GM23248 (cell line): ENCODE measurements at regions not wholly inside any gene's neighbourhood (a gene's known extent, or its start where the extent isn't known, plus 50 kb on each side); places are given as distances from the start of the nearest gene placed in this dataset.

Source experiments
- DNase-seq: peaks from one replicate; pipeline ENCODE4 v3.0.0-alpha.2; 2015
- H2AFZ ChIP-seq: fragments of 200-600 bp; sonication (generic); 2 replicates; pipeline ENCODE4 v1.6.1; 2016; ENCODE audit warnings: antibody characterized with exemption
- H3F3A ChIP-seq: fragments of 200-600 bp; sonication (generic); 2 replicates; pipeline ENCODE4 v1.6.1; 2016; ENCODE audit warnings: mild to moderate bottlenecking, antibody characterized with exemption, mixed run types; ENCODE audit not compliant: insufficient read depth
- H3K27ac ChIP-seq: fragments of 200-600 bp; sonication (generic); 2 replicates; pipeline ENCODE4 v1.5.1; 2016; ENCODE audit warnings: mild to moderate bottlenecking
- H3K27me3 ChIP-seq: fragments of 200-600 bp; sonication (generic); replicated peaks from 2 replicates; pipeline ENCODE4 v1.6.1; 2016; ENCODE audit warnings: mild to moderate bottlenecking; ENCODE audit not compliant: insufficient read depth
- H3K36me3 ChIP-seq: fragments of 200-600 bp; sonication (generic); 2 replicates; pipeline ENCODE4 v1.6.1; 2016; ENCODE audit warnings: low read depth, mild to moderate bottlenecking
- H3K4me1 ChIP-seq: fragments of 200-600 bp; sonication (generic); 2 replicates; pipeline ENCODE4 v1.6.1; 2016; ENCODE audit warnings: mild to moderate bottlenecking; ENCODE audit not compliant: insufficient read depth
- H3K4me2 ChIP-seq: fragments of 200-600 bp; sonication (generic); one replicate; pipeline ENCODE4 v1.6.1; 2016; ENCODE audit warnings: mild to moderate bottlenecking; ENCODE audit not compliant: unreplicated experiment
- H3K4me3 ChIP-seq: fragments of 200-600 bp; sonication (generic); 2 replicates; pipeline ENCODE4 v1.5.1; 2016; ENCODE audit warnings: mild to moderate bottlenecking
- H3K79me2 ChIP-seq: fragments of 200-600 bp; sonication (generic); 2 replicates; pipeline ENCODE4 v1.6.1; 2016; ENCODE audit warnings: mild to moderate bottlenecking; ENCODE audit not compliant: insufficient read depth
- H3K9ac ChIP-seq: fragments of 200-600 bp; sonication (generic); 2 replicates; pipeline ENCODE4 v1.6.1; 2016; ENCODE audit warnings: mild to moderate bottlenecking
- H3K9me2 ChIP-seq: fragments of 200-600 bp; sonication (generic); 2 replicates; pipeline ENCODE4 v1.6.1; 2016; ENCODE audit warnings: mixed run types, mild to moderate bottlenecking, moderate library complexity; ENCODE audit not compliant: insufficient read depth
- H3K9me3 ChIP-seq: fragments of 200-600 bp; sonication (generic); one replicate; pipeline ENCODE4 v1.6.1; 2017; ENCODE audit warnings: low read depth
- H4K20me1 ChIP-seq: fragments of 200-600 bp; sonication (generic); 2 replicates; pipeline ENCODE4 v1.6.0; 2016; ENCODE audit not compliant: insufficient read depth
- EZH2 ChIP-seq: fragments of 200-600 bp; sonication (generic); IDR thresholded peaks from 2 replicates; pipeline ENCODE4 v1.6.1; 2018; ENCODE audit warnings: antibody characterized with exemption, mild to moderate bottlenecking; ENCODE audit not compliant: insufficient read depth, poor library complexity, severe bottlenecking
- EZH2phosphoT487 ChIP-seq: fragments of 200-600 bp; sonication (generic); IDR thresholded peaks from 2 replicates; pipeline ENCODE4 v1.6.1; 2018; ENCODE audit warnings: antibody characterized with exemption, moderate library complexity, mild to moderate bottlenecking, low read depth; ENCODE audit not compliant: insufficient read depth
- WGBS, 2 experiments: methylation state at CpG; one replicate each; pipeline ENCODE4 v1.1.6; 2015 to 2017; ENCODE audit warnings: low lambda C conversion rate in 2 of 2, low coverage in 1 of 2; ENCODE audit errors: missing lambda C conversion rate in 2 of 2; 5-methylcytosine and 5-hydroxymethylcytosine counted together
- in situ Hi-C: fragments of 300-500 bp; cut with MboI; formaldehyde crosslinking; loops from 2 replicates; pipeline ENCODE4 v1.15.0; 2020

DNA sequence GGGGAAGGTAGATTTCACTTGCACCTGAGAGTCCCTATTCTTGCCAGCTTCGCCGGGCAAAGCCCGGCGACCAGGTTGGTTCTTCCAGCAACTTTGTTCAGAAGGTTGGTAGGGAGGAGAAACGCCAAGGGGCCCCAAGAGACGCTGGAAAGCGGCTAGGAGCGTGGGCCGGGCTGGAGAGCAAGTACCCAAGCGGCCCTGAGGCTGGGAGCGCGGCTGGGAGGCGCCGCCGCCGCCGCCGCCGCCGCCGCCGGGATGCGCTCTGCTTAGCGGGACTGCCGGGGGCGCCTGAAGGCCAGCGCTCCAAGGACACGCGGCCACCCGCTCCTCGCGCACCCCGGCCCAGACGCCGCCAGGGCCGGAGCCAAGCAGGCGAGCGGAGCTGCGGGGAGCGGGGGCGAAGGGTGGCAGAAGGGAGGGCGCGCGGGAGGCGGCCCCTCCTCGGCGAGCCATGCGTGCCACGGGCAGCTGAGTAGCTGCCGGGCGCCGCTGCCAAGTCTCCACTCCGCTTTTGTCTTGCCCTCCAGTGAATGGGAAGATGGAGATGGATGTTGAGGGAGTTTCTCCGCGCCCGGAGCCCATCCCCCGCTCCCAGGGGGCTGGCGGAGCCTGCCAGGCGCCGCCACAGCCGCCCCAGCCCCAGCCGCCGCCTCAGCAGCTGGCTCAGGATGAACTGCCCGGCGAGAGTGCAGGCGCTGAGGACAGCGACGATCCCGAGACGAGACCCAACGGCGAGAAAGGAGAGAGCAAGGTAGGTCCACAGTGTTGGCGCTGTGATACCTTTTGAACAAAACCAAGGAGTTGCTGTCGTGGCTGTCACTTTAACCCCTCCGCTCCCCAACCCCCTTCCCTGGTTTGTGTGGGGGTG lies 227.4 kb upstream of the AZI2 start:
- no peaks in the 10 kb centered on the region for H3K4me1 ChIP-seq
- DNase-seq, result peak; percentile 69
- H3K27ac ChIP-seq, result no peak overlapping the region
- in situ Hi-C loops, result no loop called here
- H3K9me2 ChIP-seq, result no peaks in the 10 kb centered on the region
- peak overlapping the region; percentile 75 for H2AFZ ChIP-seq
- peak overlapping the region; percentile 35 for H3K9ac ChIP-seq
- no peak for TF ChIP-seq EZH2phosphoT487
- TF ChIP-seq EZH2, result no peak
- no peaks in the 10 kb centered on the region for H4K20me1 ChIP-seq
- no peaks in the 10 kb centered on the region for H3K36me3 ChIP-seq
- 1 to 2% methylated on average over 46 to 56 of the region's 75 CpGs for WGBS, 2 experiments
- no peaks in the 10 kb centered on the region for H3F3A ChIP-seq
- H3K4me3 ChIP-seq, result peak overlapping the region; percentile 69
- H3K4me2 ChIP-seq, result peak overlapping the region; percentile 86
- H3K79me2 ChIP-seq, result no peaks in the 10 kb centered on the region
- peaks cover 59% of the 10 kb centered on the region for H3K27me3 ChIP-seq
- H3K9me3 ChIP-seq, result no peaks in the 10 kb centered on the region

DNA sequence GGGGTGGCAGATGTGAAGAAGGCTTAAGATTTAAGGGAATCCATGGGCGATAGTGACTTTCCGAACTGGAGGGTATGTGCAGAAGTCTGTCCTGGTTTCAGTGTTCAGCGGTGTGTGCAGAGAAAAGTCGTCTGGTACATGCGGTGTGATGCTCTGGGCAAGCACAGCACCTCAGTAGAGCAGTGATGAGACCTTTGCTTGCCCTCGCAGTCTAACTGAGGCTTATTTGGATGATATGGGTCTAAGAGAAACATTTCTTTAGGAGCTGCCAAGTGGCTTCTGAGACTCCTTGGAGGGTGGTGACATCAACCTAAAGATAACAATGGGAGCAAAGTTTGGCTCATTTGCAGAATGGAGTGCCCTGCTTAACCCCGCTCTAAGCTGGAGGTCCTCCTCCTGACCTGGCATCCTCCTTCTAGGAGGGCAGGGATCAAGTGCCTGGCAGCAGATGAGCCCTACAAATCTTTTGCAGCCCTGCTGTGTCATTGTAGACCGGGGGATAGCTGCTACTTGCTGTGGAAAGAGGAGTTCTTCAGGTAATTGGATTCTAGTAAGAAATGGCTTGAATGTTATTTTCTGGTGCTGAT lies 228.1 kb upstream of the AZI2 start:
- no peaks in the 10 kb centered on the region for H4K20me1 ChIP-seq
- H3K27me3 ChIP-seq, result peaks cover 59% of the 10 kb centered on the region
- peak overlapping the region; percentile 69 for H3K4me3 ChIP-seq
- H3K9me3 ChIP-seq, result no peaks in the 10 kb centered on the region
- no peak for TF ChIP-seq EZH2phosphoT487
- peak; percentile 58 for TF ChIP-seq EZH2
- WGBS, 2 experiments, result 16 to 18% methylated on average over 8 of the region's 8 CpGs
- H3K27ac ChIP-seq, result no peak overlapping the region
- H3K9me2 ChIP-seq, result no peaks in the 10 kb centered on the region
- H3K36me3 ChIP-seq, result no peaks in the 10 kb centered on the region
- in situ Hi-C loops, result no loop called here
- no peaks in the 10 kb centered on the region for H3F3A ChIP-seq
- H2AFZ ChIP-seq, result peak overlapping the region; percentile 75
- peak overlapping the region; percentile 86 for H3K4me2 ChIP-seq
- peak overlapping the region; percentile 28 for H3K9ac ChIP-seq
- no peaks in the 10 kb centered on the region for H3K4me1 ChIP-seq
- DNase-seq, result peak; percentile 21
- no peaks in the 10 kb centered on the region for H3K79me2 ChIP-seq

DNA sequence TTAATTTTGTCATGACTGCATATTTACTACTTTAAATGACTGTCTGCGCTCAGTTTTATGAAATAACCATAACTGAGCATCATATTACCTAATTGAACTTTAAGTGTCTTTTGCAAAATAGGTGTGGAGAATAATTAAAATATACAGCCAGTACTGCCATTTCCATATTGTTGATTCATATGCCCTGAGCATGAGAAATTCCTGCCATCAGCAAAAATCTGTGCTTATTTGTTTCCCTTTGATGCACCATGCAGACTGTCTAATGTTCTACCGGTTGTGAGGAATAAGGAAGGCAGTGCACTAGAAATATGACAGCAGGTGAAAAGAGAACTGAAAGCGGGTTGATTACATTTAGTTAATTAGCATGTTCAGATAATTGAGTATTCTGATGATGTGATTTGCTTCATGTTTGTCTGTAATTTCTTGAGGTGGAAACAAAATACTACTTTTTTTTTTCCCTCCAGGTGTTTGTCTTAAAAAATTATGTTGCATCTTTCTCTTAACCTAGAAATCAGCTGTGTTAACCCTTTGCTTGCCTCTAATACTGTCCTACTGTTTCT lies 229.4 kb upstream of the AZI2 start:
- TF ChIP-seq EZH2 (no peak), EZH2phosphoT487 (no peak)
- no peaks in the 10 kb centered on the region for H4K20me1 ChIP-seq
- in situ Hi-C loops, result no loop called here
- H2AFZ ChIP-seq, result no peak overlapping the region
- H3K9ac ChIP-seq, result no peak overlapping the region
- H3K9me3 ChIP-seq, result no peaks in the 10 kb centered on the region
- 83% methylated on average over 3 of the region's 3 CpGs for WGBS, 2 experiments
- H3K36me3 ChIP-seq, result no peaks in the 10 kb centered on the region
- H3K27ac ChIP-seq, result no peak overlapping the region
- H3K4me1 ChIP-seq, result no peaks in the 10 kb centered on the region
- H3K4me3 ChIP-seq, result no peak overlapping the region
- H3F3A ChIP-seq, result no peaks in the 10 kb centered on the region
- H3K79me2 ChIP-seq, result no peaks in the 10 kb centered on the region
- H3K9me2 ChIP-seq, result no peaks in the 10 kb centered on the region
- no peak for DNase-seq
- H3K27me3 ChIP-seq, result peaks cover 58% of the 10 kb centered on the region
- H3K4me2 ChIP-seq, result no peak overlapping the region

DNA sequence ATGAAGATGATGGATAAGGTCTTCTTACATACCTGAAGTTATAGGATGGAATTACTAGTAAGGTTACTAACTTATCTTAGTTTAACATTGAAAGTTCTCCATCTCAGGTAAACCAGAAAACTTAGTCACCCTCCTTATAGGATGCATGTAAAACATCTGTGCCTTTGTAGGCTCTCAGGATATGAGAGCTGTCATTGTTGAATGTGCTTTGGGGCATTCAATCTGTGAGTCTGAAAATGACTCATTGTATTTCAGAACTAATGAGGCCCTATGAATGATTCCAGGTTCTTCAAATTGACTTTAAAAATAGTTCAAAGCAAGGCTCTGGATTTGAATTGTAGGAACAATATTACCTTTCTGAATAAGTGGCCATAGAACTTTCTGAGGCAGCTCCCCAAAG lies 237.7 kb upstream of the AZI2 start:
- no peaks in the 10 kb centered on the region for H3K9me2 ChIP-seq
- H4K20me1 ChIP-seq, result no peaks in the 10 kb centered on the region
- no peak overlapping the region for H3K9ac ChIP-seq
- H3K4me3 ChIP-seq, result no peak overlapping the region
- no peaks in the 10 kb centered on the region for H3K9me3 ChIP-seq
- H3F3A ChIP-seq, result no peaks in the 10 kb centered on the region
- DNase-seq, result peak; percentile 20
- no peaks in the 10 kb centered on the region for H3K36me3 ChIP-seq
- in situ Hi-C loops, result no loop called here
- no peak overlapping the region for H3K4me2 ChIP-seq
- H2AFZ ChIP-seq, result no peak overlapping the region
- no peaks in the 10 kb centered on the region for H3K27me3 ChIP-seq
- TF ChIP-seq EZH2phosphoT487 (no peak), EZH2 (no peak)
- H3K4me1 ChIP-seq, result peaks cover 5% of the 10 kb centered on the region
- no peak overlapping the region for H3K27ac ChIP-seq
- no peaks in the 10 kb centered on the region for H3K79me2 ChIP-seq
